ENCODE measurements at regions not wholly inside any gene's neighbourhood (a gene's known extent, or its start where the extent isn't known, plus 50 kb on each side); places are given as distances from the start of the nearest gene placed in this dataset.
A peak's percentile ranks its signal among the peaks of the same experiment; 100 is the strongest.

GRCh38 chr18:3328532-3328931, 66.6 kb downstream of the MYL12B start:
- no peak for DNase-seq
- no peak overlapping the region for H3K4me3 ChIP-seq
- H3K4me1 ChIP-seq = no peaks in the 10 kb centered on the region
- TF ChIP-seq CTCF (IDR thresholded peaks at IDR 0.05) = no peak
- intact Hi-C loops (cut with DNase I) = no loop called here
- no peaks in the 10 kb centered on the region for H3K36me3 ChIP-seq
- no peak overlapping the region for H3K27ac ChIP-seq
- H3K9ac ChIP-seq (ENCODE audit: low read depth in 2 of 2, low read length in 2 of 2) = no peak overlapping the region
- no peaks in the 10 kb centered on the region for H3K27me3 ChIP-seq
- no peaks in the 10 kb centered on the region for H3K9me3 ChIP-seq

DNA sequence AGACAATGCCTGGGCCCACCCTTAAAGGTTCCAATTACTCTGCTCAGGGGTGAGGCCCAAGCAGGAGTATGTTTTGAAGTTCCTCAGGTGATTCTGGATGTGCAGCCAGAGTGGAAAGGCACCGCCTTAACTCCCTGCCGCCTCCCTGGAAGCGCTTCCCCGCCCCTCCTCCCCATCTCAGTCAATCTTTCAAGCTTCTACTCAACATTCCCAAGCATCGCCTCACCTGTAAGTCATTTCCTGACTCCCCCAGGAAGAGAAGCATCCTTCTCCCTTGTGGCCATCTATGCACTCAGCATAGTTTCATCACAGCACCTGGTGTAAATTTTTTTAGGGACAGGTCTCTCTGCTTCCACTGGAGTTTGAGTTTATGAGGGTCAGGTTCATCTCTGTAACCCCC, 67.5 kb downstream of the MYL12B start:
- Histone ChIP-seq H3K4me1 (no peaks in the 10 kb centered on the region), H3K9ac (ENCODE audit: low read depth in 2 of 2, low read length in 2 of 2) (no peak overlapping the region), H3K4me3 (no peak overlapping the region), H3K27ac (no peak overlapping the region), H3K9me3 (no peaks in the 10 kb centered on the region), H3K36me3 (no peaks in the 10 kb centered on the region), H3K27me3 (no peaks in the 10 kb centered on the region)
- no peak for DNase-seq
- TF ChIP-seq CTCF (IDR thresholded peaks at IDR 0.05) = no peak
- intact Hi-C loops (cut with DNase I) = no loop called here

- no peak overlapping the region for H3K4me3 ChIP-seq
- no peak for TF ChIP-seq CTCF (IDR thresholded peaks at IDR 0.05)
- no peaks in the 10 kb centered on the region for H3K4me1 ChIP-seq
- H3K36me3 ChIP-seq = no peaks in the 10 kb centered on the region
- H3K27me3 ChIP-seq = no peaks in the 10 kb centered on the region
- no peak for DNase-seq
- H3K27ac ChIP-seq = no peak overlapping the region
- H3K9ac ChIP-seq (ENCODE audit: low read depth in 2 of 2, low read length in 2 of 2) = no peak overlapping the region
- intact Hi-C loops (cut with DNase I) = no loop called here
- H3K9me3 ChIP-seq = no peaks in the 10 kb centered on the region
Measured at GRCh38 chr18:3329872-3330271, 67.9 kb downstream of the MYL12B start.

DNA sequence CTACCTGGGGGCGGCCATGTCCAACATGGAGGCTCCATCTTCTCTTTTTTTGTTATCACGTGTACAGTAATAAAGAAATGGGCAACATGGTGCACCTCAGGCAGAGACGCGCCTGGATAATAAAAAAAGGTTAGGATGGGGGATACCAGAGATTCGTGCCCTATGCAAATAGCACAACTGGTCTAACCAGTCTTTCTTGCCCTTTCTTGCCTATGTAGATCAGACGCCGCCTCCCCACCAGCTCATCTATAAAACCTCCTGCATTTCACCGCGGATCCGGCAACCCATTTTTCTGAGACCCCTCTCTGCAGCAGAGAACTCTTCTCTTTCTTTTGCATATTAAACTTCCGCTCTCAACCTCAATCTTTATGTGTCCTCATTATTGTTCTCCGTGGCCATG, 68.7 kb downstream of the MYL12B start:
- no peaks in the 10 kb centered on the region for H3K9me3 ChIP-seq
- H3K36me3 ChIP-seq = no peaks in the 10 kb centered on the region
- TF ChIP-seq CTCF (IDR thresholded peaks at IDR 0.05) = no peak
- no peak overlapping the region for H3K9ac ChIP-seq (ENCODE audit: low read depth in 2 of 2, low read length in 2 of 2)
- no peak overlapping the region for H3K4me3 ChIP-seq
- H3K27ac ChIP-seq = no peak overlapping the region
- peak; percentile 51 for DNase-seq
- H3K27me3 ChIP-seq = no peaks in the 10 kb centered on the region
- H3K4me1 ChIP-seq = no peaks in the 10 kb centered on the region
- intact Hi-C loops (cut with DNase I) = no loop called here

DNA sequence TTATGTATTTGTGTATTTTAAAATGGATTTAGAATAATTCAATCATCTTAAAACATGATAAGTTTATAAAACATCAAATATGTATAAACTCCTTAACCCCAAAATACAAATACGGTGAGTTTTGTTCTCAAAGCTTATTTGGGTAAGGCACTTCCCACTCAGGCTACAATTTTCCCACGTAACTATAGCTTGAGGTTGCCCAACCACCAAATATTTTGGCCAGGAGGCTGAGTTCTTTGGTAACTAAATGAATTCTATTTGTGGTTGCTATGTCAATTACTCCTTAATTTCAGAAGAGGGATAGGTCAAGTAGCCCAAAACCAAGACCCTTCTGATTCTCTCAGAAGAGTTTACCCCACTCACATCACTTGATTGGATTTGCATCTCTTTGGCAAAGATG, 70.4 kb downstream of the MYL12B start:
- no peak overlapping the region for H3K27ac ChIP-seq
- no peak overlapping the region for H3K4me3 ChIP-seq
- H3K9ac ChIP-seq (ENCODE audit: low read depth in 2 of 2, low read length in 2 of 2) = no peak overlapping the region
- H3K4me1 ChIP-seq = no peaks in the 10 kb centered on the region
- H3K27me3 ChIP-seq = no peaks in the 10 kb centered on the region
- TF ChIP-seq CTCF (IDR thresholded peaks at IDR 0.05) = no peak
- no peaks in the 10 kb centered on the region for H3K36me3 ChIP-seq
- H3K9me3 ChIP-seq = no peaks in the 10 kb centered on the region
- DNase-seq = no peak
- intact Hi-C loops (cut with DNase I) = no loop called here
